Left lung (tissue), 4 donors: ENCODE measurements at regions not wholly inside any gene's neighbourhood (a gene's known extent, or its start where the extent isn't known, plus 50 kb on each side); places are given as distances from the start of the nearest gene placed in this dataset.
"Not testable (repeated sequence)": the region's sequence is repeated elsewhere in the genome, so short reads cannot be mapped to it uniquely, and the experiment has no call there.

Source experiments
- ATAC-seq: fragments of 200-7000 bp; cut with Tn5 transposase; one replicate; pipeline ENCODE4 v1.9.1; 2020; ENCODE audit warnings: moderate library complexity
- DNase-seq, 4 donors: peaks; one replicate each; pipeline ENCODE4 v3.0.0-alpha.2; 2013 to 2020
- H3K27ac ChIP-seq, 2 donors: fragments of 200-600 bp; sonication (generic) in 1 of 2; one replicate each; pipeline versions ENCODE4 v1.5.0 to v1.8.0; 2020 to 2021
- H3K27me3 ChIP-seq, 2 donors: fragments of 200-600 bp; sonication (generic) in 1 of 2; one replicate each; pipeline versions ENCODE4 v1.5.0 to v1.8.0; 2020 to 2021
- H3K36me3 ChIP-seq, 2 donors: fragments of 200-600 bp; sonication (generic) in 1 of 2; one replicate each; pipeline versions ENCODE4 v1.5.0 to v1.8.0; 2020 to 2021
- H3K4me1 ChIP-seq, 2 donors: fragments of 200-600 bp; one replicate each; pipeline ENCODE4 v1.8.0; 2021
- H3K4me3 ChIP-seq, 2 donors: fragments of 200-600 bp; sonication (generic) in 1 of 2; one replicate each; pipeline versions ENCODE4 v1.5.0 to v1.8.0; 2020 to 2021; ENCODE audit warnings: mild to moderate bottlenecking in 1 of 2
- H3K9me3 ChIP-seq, 2 donors: fragments of 200-600 bp; sonication (generic) in 1 of 2; one replicate each; pipeline versions ENCODE4 v1.5.0 to v1.8.0; 2020 to 2021
- CTCF ChIP-seq, 2 donors: fragments of 200-600 bp; sonication (generic) in 1 of 2; IDR thresholded peaks; one replicate each; pipeline versions ENCODE4 v1.5.0 to v1.8.0; 2021; ENCODE audit warnings: antibody characterized with exemption in 2 of 2
- intact Hi-C, 2 donors: fragments of 100-400 bp; cut with DNase I; formaldehyde crosslinking; loops; one replicate each; pipeline versions ENCODE4 v1.11.2 to v1.14.2; 2022
- donor health status: DM: no; HTN: yes; CAD: no.
- donor health status: DM: no; HTN: no; CAD: no.

- no peak overlapping the region for H3K27ac ChIP-seq
- no peak for DNase-seq
- intact Hi-C loops = no loop called here
- TF ChIP-seq CTCF (IDR thresholded peaks at IDR 0.05) = no peak
- no peaks in the 10 kb centered on the region for H3K36me3 ChIP-seq
- no peak for ATAC-seq
- no peaks in the 10 kb centered on the region for H3K27me3 ChIP-seq
- no peak overlapping the region for H3K4me3 ChIP-seq
- no peaks in the 10 kb centered on the region for H3K4me1 ChIP-seq
- no peaks in the 10 kb centered on the region for H3K9me3 ChIP-seq
These were observed 181.7 kb upstream of the DDX53 start for GRCh38 chrX:22818061-22818460.

GRCh38 chrX:22855693-22856092, 144.1 kb upstream of the DDX53 start:
- DNase-seq (no peak), ATAC-seq (no peak)
- no peak for TF ChIP-seq CTCF (IDR thresholded peaks at IDR 0.05)
- Histone ChIP-seq H3K27ac (no peak overlapping the region), H3K36me3 (no peaks in the 10 kb centered on the region), H3K4me3 (no peak overlapping the region), H3K9me3 (no peaks in the 10 kb centered on the region), H3K4me1 (no peaks in the 10 kb centered on the region), H3K27me3 (no peaks in the 10 kb centered on the region)
- intact Hi-C loops = no loop called here

GRCh38 chrX:22859642-22860041, 140.1 kb upstream of the DDX53 start:
- TF ChIP-seq CTCF (IDR thresholded peaks at IDR 0.05) = no peak
- ATAC-seq (no peak), DNase-seq (no peak)
- Histone ChIP-seq H3K27ac (no peak overlapping the region), H3K4me3 (no peak overlapping the region), H3K36me3 (no peaks in the 10 kb centered on the region), H3K27me3 (no peaks in the 10 kb centered on the region), H3K4me1 (no peaks in the 10 kb centered on the region), H3K9me3 (no peaks in the 10 kb centered on the region)
- intact Hi-C loops = no loop called here

GRCh38 chrX:22866801-22867200, 133.0 kb upstream of the DDX53 start:
- H3K27ac ChIP-seq, intact Hi-C loops, H3K9me3 ChIP-seq: not testable (repeated sequence)

GRCh38 chrX:22882543-22882942, 117.2 kb upstream of the DDX53 start:
- Histone ChIP-seq H3K27ac (no peak overlapping the region), H3K4me3 (no peak overlapping the region), H3K36me3 (no peaks in the 10 kb centered on the region), H3K27me3 (no peaks in the 10 kb centered on the region), H3K4me1 (no peaks in the 10 kb centered on the region), H3K9me3 (no peaks in the 10 kb centered on the region)
- DNase-seq (no peak), ATAC-seq (no peak)
- intact Hi-C loops = no loop called here
- TF ChIP-seq CTCF (IDR thresholded peaks at IDR 0.05) = no peak

More at GRCh38 chrX:22866801-22867200, 133.0 kb upstream of the DDX53 start:
- not testable (repeated sequence) for H3K27me3 ChIP-seq, DNase-seq, H3K36me3 ChIP-seq, H3K4me1 ChIP-seq, ATAC-seq, H3K4me3 ChIP-seq

- Histone ChIP-seq H3K27me3 (no peaks in the 10 kb centered on the region), H3K4me1 (no peaks in the 10 kb centered on the region)
- no peak for DNase-seq
These were observed 109.9 kb upstream of the DDX53 start for GRCh38 chrX:22889819-22890218.

More at GRCh38 chrX:22889819-22890218, 109.9 kb upstream of the DDX53 start:
- ATAC-seq = no peak
- intact Hi-C loops = no loop called here
- TF ChIP-seq CTCF (IDR thresholded peaks at IDR 0.05) = no peak
- Histone ChIP-seq H3K9me3 (no peaks in the 10 kb centered on the region), H3K36me3 (no peaks in the 10 kb centered on the region), H3K4me3 (no peak overlapping the region), H3K27ac (no peak overlapping the region)
